ENCODE measurements at regions not wholly inside any gene's neighbourhood (a gene's known extent, or its start where the extent isn't known, plus 50 kb on each side); places are given as distances from the start of the nearest gene placed in this dataset.

DNA sequence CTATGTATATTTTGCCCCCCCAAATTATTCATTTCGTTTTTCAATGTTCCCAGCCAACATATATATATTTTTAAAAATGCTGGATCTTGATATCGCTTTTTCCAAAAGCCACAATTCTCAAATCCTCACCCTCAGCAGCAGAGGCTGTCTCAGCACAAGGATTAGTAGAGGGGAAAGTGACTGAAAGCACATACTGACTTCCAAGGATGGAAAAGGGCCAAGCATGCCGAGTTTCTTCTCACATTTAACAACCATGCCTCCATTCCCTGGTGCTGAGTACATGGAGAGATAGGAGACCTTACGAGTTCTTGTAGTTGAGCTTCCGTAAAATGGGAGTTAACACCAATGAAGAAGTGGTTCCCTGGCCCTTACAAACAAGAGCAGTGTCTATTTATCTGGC is 403.4 kb upstream of the DCN start:
- no peak for DNase-seq (ENCODE audit: low read depth in 2 of 2)

DNA sequence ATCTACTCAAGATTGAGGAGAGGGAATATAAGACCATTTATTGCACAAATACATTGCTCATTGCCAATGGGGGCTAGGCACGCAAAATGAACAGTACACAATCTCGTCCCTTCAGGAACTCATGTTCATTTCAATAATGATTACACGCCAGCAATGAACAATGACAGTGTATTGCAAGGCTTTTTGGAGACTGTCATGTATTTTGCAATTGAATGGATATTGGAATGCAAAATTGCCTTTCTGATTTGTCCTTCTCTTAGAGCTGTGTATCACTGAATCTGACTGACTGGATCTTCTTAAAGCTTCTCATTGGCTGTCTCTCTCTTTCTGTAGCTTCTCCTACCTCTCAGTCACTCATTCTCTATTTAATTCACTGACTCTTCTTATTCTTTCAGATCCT is 400.2 kb upstream of the DCN start:
- no peak for DNase-seq (ENCODE audit: low read depth in 2 of 2)

DNA sequence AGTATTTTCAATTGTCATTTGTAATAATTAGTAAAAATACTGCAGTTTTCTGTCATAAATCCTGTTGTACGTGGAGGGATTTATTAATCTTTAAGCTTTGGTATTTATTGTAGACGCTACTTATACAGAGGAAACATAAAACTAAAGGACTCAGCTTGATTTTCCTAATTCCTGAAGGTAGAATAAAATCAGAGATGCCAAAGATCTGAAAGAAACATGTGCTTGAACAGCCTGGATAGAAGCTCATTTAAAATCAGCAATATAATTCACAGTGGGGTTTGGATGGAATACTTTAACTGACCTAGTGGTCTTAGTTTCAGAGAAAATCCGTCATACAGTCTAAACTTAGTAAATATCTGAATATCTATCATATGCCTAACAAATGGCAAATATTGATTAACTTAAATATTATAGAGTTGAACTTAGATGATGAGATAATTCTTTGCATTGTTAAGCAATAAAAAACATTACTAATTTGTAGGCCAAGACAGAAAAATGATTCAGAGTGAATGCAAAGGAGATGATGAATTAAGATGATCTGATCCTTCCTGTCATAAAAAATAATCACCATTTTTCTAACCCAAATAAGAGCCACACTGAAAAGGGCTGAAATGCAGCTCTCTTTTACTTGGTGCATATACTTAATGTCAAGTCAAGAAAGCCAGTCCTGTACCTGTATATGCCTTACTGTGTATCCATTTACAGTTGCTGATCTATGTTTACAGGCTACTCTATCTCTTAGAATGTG is 397.1 kb upstream of the DCN start:
- DNase-seq (ENCODE audit: low read depth in 2 of 2) = no peak

DNA sequence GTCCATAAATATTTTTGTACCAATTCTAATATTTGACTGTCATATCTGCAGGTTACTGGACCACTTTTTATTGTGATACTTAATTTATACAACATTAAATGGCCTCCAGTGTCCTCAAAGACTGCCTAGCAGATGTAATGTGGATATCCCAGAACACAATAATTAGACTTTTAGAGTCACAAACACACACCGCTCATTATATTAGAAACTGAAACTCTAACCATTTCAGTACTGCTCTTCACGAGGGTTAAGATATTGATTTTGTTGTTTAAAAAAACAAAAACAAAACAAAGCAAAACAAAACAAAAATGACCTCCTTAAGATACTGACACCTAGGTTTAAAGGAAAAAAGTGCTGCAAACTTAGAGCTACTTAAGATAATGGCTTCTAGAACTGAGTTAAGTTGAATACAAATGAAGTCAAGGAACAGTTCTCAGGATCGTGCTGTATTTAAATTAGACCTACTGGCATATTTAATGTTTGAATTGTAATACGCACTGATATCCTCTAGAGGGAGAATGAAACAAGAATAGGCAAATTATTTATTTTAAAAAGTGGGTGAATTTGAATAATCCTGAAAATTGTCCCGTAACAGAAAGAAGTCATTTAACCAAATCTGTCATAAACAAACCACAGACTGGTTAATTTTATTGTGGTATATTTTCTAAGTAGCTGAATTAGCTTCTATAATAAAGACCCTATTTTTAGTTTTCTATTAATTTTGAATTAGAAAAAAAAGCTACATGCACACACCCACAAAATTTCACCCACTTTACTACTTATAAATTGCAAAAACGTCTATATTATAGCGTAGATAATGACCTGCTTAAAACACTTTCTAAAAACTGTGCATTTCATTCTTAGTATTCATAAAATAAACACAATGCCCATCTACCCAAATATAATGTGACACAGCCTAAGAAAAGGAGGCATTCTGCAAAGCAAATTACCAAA is 395.2 kb upstream of the DCN start:
- no peak for DNase-seq (ENCODE audit: low read depth in 2 of 2)

DNA sequence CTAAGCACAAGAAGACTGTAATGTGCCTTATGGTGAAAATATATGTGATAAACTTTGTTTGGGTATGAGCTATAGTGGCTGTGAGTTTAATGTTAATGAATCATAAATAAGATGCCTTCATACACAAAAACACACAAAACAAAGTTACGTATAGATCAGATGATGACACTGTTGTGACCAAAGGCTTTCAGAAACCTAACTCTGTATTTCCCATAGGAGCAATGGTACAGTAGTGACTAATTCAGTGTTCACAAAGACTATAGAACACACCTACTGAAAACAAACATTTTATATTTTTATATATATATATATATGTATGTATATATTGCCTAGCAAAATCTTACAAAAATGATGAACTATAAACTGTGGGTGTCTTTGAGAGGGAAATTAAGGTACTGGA is 393.8 kb upstream of the DCN start:
- no peak for DNase-seq (ENCODE audit: low read depth in 2 of 2)

DNA sequence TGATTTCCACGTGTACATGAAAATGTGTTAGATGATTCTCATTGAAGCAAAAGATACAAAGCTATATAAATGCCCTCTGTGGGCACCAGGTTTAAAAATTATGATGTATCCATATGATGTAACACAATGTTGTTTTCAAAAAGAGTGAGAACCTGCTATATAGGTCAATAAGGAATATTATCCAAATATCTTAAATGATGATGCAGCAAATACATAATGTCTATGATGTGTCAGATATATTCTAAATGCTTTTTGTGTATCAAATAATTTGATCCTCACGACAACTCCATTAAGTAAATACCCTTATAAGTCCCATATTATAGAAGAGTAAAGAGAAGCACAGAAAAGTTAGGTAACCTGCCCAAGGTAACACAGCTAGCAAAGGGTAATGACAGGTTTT is 393.0 kb upstream of the DCN start:
- DNase-seq (ENCODE audit: low read depth in 2 of 2) = no peak

DNA sequence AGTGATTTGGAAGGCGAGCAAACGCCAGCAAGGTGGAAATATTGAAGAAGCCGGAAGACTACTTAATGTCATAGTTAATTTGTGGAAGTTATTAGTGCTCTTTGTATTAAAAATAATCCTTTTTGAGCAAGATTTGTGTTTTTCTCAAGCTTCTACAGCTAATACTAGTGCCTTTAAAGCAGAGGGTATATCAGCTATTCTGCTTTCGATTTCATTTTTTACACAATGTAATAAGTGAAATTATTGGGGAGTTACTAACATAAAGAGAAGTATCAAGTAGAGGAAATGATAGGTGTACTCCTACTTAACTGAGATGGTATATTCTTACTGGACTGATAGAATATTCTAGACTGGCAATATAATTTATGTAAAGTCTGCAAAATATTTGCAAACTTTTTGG is 392.4 kb upstream of the DCN start:
- no peak for DNase-seq (ENCODE audit: low read depth in 2 of 2)

DNA sequence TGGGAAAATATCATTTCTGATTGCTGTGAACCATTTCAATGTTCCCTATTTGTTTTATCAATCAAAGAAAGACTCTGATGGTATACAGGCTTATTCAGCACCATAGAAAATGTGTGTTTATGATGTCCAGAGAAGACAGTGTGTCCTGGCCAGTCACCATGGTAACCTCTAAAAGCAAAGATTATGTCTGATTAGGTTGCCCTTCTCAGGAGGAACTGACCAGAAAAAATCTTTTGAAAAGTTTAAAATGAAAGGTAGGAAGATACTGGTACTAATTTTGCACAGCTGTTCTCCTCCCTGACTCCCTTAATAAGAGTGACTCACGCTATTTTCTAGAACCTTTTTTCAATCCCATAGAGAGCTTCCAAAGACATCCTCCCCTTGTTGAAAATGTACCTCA is 391.8 kb upstream of the DCN start:
- DNase-seq (ENCODE audit: low read depth in 2 of 2) = no peak

DNA sequence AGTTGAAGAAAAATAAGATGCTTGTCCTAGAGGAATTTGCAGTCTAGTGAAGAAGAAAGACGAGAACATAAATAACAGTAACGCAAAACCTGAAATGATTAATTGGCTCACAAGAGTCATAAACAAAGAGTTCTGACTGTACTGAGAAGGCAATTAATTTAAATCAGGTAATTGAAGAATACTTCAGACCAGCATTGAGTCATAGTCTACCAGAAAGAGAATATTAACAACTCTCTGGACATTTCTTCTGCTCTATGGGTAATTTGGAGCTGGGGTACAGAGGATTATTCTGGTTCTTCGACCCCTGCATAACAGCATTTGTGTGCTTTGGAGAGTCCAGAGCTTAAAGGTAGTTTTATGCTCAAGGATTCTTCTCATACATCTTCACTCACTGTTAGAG is 390.3 kb upstream of the DCN start:
- no peak for DNase-seq (ENCODE audit: low read depth in 2 of 2)

DNA sequence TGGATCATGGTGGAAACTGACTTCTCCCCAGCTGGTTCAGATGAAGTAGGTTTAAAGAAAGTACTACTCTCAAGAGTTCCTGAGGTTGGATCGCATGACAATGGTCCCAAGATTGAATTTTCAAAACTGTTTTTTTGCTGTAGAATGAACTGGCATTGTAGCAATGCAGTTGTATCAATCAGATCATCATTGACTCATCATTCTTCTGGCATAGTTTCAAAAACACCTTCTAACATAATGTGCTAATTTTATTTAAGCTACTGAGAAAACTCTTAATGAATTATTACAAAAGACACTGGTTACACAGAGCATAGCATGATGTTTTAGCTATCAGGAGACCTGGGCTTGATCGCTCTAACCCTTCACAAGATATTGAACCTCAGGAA is 384.5 kb upstream of the DCN start:
- no peak for DNase-seq (ENCODE audit: low read depth in 2 of 2)

DNA sequence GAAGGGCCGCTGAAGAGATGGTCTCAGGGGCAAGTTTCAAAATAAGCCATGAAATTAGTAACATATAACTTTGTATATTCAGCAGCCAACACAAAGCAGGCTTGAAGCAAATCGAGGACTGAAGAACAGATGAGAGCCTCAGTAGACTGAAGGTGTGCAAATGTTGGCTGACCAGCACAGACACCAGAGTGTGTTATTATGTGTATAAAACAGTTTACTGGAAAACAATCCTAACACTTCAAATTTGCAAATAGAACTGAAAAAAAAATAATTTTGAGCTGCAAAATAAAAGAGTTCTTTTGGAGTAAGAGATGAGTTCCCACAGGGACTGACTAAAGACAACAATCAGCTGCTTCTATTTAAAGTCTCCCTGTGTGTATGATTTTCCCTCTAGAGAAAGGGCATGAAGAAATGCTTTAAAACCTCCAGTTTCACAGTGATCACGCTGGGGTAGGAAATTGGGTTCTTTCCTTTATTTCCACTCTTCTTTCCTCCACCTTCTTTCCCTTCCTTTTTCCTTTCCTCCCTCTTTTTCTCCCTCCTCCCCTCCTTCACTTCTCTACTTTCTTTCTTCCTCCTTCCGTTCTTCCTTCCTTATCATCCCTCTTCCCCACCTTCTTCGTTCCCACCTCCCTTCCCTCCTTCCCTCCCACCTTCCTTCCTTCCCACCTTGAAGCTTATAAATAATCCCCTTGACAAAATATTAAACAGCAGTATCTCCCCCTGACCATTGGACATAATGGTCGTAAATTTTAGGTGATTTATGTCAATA is 383.9 kb upstream of the DCN start:
- DNase-seq (ENCODE audit: low read depth in 2 of 2) = no peak

DNA sequence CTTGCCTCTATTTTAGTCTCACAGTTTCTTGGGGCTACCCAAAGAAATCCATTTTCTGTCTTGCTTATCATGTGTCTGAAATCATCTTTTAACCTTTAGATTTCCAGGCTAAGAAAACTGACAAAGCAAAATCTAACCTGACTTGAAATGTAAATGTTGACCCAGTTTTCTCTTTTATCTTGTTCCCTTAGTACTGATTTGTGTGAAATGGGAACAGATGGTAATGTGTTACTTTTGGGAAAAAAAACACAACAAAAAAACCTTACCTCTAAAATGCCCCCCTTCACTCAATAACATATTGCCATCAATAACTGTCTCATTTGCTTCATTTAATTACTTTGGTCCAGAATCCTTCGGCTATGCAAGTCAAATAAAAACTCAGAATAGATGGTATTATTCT is 383.2 kb upstream of the DCN start:
- no peak for DNase-seq (ENCODE audit: low read depth in 2 of 2)

DNA sequence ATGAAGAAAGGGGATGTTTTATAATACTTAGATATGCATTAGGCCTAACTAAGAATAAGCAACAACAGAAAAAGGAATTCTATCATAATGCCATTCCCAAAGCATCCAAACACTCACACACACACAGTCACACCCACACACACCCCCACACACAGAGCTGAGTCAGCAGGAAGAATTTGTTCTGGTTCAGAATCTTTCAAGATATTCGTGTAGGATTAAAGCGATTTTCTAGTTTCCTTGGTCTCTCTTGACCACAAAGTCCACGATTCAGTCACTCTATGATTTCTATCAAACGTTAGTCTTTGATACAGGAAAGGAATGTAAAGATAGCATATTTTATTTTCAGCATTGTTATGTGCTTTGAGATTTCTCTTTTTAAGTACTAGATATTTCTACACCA is 382.6 kb upstream of the DCN start:
- peak; percentile 6 to 11 for DNase-seq (ENCODE audit: low read depth in 2 of 2)

DNA sequence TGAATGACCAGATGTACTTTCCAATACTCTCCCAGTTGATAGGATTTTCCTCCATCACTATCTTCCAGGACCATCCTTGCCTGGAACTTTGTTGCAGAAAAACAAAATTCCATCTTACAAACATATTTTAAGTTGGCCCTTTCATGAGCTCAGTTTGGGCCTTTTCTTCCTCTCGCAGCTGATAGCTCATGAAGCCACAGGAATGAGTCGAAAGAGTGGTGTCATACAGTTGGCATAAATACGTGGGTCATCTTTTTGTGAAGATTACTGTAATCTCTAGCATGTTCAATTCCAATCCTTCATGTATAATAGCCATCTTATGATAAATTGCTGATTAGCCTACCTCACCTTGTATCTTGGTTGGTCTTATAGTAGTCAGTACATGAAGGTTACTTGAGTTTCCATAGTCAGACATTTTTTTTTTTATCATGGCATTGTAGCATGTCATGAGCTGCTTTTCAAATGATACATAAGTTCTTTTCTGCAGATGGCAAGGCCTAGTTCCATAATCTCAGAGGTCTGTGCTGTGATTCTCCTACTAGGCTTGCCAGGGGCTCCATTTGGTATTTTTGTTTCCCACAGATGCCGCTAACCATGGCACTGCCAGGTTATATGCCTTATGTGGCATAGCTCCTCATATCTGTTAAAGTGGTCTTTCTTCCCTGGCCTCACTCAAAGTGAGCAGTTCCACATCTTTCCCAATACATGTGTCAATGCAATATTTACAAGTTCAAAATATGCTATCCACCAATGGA is 380.6 kb upstream of the DCN start:
- DNase-seq (ENCODE audit: low read depth in 2 of 2) = no peak

DNA sequence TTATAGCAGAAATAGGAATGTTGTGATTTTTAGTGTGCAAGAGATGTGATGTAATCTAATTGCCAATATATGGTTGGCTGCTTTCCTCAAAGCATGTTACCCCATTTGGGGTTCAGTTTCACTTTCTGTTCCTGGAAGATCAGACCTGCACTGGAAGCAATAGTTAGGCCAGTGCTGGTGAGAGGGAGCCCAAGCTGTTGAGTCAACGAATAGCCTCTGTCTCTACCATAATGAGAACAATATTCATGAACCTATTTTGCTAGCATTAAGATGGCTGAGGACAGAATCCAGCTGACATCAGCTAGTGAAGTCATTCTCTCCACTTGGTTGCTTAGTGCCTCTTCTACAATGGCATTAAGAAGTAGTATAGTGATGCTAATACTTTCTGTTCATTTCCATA is 379.9 kb upstream of the DCN start:
- peak; percentile 2 for DNase-seq (ENCODE audit: low read depth in 2 of 2)

DNA sequence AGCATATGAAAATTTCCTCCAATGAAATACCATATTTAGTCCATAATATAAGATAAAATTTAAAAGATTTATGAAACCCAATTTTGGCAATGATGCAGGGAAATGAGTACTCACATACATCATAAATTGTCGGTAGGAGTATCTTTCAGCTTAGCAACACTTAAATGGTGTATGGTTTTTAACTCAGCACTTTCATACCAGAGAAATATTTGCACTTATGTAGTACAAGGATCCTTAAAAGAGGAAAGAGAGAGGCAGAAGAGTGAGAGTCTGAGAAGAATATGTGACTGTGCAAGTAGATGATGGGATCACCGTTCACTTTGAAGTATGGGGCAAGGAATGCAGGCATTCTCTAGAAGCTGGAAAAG is 379.3 kb upstream of the DCN start:
- DNase-seq (ENCODE audit: low read depth in 2 of 2) = no peak

DNA sequence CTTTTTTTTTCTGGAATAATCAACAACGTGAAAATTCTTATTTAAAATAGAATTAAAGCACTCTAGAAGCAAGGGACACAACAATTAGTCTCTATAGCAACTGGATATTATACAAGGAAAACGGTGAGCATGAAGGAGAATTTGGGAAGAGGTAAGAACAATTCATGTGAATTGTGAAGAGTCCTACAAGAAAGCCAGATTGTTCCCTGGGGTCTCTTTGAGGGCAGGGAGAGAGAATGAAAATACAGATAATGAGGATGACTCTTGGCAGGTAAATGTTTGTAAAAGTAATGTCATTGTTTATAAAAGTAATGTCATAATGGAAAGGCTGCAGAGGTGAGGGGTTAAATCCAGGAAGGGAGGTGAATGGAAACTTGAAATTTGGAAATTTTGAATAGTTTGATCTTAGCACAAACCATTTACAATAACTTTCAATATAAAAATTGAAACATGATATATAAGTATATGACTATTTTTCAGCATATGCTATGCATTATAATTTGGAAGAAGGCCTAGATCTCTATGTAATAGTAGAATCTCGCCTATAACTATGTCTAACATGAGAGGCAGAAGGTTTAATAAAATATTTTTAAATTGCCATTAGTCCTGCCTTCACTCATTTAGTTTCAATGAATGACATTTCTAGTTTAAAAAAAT is 378.8 kb upstream of the DCN start:
- DNase-seq (ENCODE audit: low read depth in 2 of 2) = no peak

DNA sequence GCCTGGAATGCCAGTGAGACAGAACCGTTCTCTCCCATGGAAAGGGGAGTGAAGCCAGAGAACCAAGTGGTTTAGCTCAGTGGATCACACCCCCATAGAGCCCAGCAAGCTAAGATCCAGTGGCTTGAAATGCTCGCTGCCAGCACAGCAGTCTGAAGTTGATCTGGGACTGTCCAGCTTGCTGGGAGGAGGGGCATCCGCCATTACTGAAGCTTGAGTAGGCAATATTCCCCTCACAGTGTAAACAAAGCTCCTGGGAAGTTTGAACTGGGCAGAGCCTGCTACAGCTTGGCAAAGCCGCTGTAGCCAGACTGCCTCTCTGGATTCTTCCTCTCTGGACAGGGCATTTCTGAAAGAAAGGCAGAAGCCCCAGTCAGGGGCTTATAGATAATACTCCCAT is 374.3 kb upstream of the DCN start:
- no peak for DNase-seq (ENCODE audit: low read depth in 2 of 2)

DNA sequence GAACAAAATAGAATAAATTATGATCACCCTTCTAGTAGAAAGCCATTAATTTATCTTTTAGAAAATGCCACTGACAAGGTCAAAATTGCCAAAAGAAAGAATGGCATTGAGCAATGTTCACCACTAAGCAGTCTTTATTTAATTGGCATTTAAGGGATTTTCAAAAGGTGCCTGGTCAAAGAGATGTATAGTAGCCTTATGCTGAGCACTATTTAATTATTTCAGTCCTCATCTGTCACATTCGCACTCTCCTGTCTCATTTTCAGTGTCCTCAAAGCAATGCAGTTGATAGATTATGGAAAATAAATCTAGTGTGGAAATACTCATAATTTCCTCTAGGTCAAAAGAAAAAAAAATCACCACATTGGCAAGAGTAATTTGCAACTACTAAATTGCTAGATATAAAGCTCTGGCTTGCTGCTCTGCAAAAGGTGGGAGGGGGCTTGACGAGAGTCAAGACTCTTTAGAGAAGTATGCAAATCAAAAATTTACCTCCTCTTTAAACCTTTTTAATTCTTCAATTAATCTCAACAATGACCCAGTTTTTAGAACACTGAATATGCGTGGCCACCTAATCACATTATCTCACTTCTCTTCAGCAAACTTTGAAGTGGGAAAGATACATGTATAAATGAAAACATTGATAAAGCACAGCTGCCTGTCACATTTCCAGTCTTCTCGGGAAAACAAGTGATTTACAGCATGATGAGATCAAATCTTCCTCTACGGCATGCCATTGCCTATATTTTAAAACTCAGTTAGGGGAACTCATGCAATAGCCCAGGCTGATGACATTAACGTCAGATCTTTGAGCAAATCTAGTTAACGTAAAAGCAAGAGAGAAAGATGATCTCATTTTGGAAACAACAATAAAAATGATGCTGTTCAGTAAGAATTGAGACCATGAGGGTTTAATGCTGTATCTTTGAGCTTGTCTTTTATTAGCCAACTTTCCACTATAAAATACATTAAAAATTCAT is 373.1 kb upstream of the DCN start:
- no peak for DNase-seq (ENCODE audit: low read depth in 2 of 2)

DNA sequence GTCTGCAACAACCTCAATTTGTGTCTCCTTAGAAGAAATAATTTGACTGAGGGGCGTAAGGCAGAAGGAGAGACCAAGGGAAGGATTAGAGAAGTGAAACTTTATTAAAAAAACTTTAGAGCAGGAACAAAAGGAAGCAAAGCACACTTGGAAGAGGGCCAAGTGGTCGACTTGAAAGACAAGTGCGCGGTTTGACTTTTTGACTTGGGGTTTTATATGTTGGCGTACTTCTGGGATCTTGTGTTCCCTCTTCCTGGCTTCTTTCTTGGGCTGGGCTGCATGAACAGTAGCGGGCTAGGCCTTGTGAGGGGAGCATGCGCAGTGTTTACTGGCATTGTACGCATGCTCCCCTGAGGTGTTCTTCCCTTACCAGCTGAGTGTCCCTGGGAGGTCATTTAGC is 369.3 kb upstream of the DCN start:
- no peak for DNase-seq (ENCODE audit: low read depth in 2 of 2)

All from stimulated activated CD8-positive, alpha-beta memory T cell treated with anti-CD3 and anti-CD28 coated beads, Interleukin-7, amount 100 ng/mL, for 4 hours (primary cell).